ENCODE measurements at regions not wholly inside any gene's neighbourhood (a gene's known extent, or its start where the extent isn't known, plus 50 kb on each side); places are given as distances from the start of the nearest gene placed in this dataset.

- no peak for TF ChIP-seq POLR2A (IDR thresholded peaks at IDR 0.05; ENCODE audit: low read depth, low read length)
- no peak for TF ChIP-seq PAX5 (IDR thresholded peaks at IDR 0.05; ENCODE audit: insufficient read depth, low read length, severe bottlenecking)
These were observed 91.8 kb downstream of the CYB561 start for GRCh38 chr17:63354256-63354655.
